ENCODE measurements at regions not wholly inside any gene's neighbourhood (a gene's known extent, or its start where the extent isn't known, plus 50 kb on each side); places are given as distances from the start of the nearest gene placed in this dataset.

DNA sequence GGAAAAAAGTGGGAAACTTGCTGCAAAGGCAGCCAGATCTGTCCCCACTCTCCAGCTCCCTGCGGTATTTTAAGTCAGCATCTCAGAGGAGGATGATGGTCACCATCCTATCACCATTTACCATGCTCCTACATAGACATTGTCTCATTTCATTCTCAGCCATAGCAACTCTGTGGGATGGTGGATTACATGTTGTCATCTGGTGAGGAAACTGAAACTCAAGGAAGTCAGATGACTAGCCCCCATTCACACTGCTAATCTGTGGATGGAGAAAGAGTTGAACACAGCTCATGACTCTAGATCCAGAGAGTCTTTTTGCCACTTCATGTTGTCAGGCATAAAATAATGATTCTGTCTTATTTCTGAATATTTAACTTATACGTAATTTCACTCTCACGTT lies 323.5 kb downstream of the PTTG2 start:
- H3K79me2 ChIP-seq (ENCODE audit: insufficient read depth, low read length), result no peaks in the 10 kb centered on the region
- H4K20me1 ChIP-seq (ENCODE audit: insufficient read depth, low read length), result no peaks in the 10 kb centered on the region
- no peaks in the 10 kb centered on the region for H3K27me3 ChIP-seq (ENCODE audit: insufficient read depth, low read length)
- no peaks in the 10 kb centered on the region for H3K36me3 ChIP-seq (ENCODE audit: insufficient read depth, low read length)
- no peak overlapping the region for H3K9ac ChIP-seq (ENCODE audit: low read length)
- H3F3A ChIP-seq (ENCODE audit: insufficient read depth, low read length), result no peaks in the 10 kb centered on the region
- no peak overlapping the region for H2AFZ ChIP-seq (ENCODE audit: low read length)
- no peak for TF ChIP-seq EZH2 (IDR thresholded peaks at IDR 0.05; ENCODE audit: borderline replicate concordance, low read length)
- TF ChIP-seq, protein P1, sequence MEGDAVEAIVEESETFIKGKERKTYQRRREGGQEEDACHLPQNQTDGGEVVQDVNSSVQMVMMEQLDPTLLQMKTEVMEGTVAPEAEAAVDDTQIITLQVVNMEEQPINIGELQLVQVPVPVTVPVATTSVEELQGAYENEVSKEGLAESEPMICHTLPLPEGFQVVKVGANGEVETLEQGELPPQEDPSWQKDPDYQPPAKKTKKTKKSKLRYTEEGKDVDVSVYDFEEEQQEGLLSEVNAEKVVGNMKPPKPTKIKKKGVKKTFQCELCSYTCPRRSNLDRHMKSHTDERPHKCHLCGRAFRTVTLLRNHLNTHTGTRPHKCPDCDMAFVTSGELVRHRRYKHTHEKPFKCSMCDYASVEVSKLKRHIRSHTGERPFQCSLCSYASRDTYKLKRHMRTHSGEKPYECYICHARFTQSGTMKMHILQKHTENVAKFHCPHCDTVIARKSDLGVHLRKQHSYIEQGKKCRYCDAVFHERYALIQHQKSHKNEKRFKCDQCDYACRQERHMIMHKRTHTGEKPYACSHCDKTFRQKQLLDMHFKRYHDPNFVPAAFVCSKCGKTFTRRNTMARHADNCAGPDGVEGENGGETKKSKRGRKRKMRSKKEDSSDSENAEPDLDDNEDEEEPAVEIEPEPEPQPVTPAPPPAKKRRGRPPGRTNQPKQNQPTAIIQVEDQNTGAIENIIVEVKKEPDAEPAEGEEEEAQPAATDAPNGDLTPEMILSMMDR (IDR thresholded peaks at IDR 0.05; ENCODE audit: low read length), result no peak
- H3K4me3 ChIP-seq (ENCODE audit: low read depth, low read length, poor library complexity, severe bottlenecking), result no peak overlapping the region
- no peak overlapping the region for H3K27ac ChIP-seq (ENCODE audit: low read depth, low read length, poor library complexity, severe bottlenecking)
- H3K4me1 ChIP-seq (ENCODE audit: insufficient read depth, low read length, severe bottlenecking), result no peaks in the 10 kb centered on the region
- H3K9me3 ChIP-seq (ENCODE audit: low read length), result no peaks in the 10 kb centered on the region
- no peak overlapping the region for H3K4me2 ChIP-seq (ENCODE audit: low read length)
- H3K9me2 ChIP-seq (ENCODE audit: low read depth, low read length), result no peaks in the 10 kb centered on the region

DNA sequence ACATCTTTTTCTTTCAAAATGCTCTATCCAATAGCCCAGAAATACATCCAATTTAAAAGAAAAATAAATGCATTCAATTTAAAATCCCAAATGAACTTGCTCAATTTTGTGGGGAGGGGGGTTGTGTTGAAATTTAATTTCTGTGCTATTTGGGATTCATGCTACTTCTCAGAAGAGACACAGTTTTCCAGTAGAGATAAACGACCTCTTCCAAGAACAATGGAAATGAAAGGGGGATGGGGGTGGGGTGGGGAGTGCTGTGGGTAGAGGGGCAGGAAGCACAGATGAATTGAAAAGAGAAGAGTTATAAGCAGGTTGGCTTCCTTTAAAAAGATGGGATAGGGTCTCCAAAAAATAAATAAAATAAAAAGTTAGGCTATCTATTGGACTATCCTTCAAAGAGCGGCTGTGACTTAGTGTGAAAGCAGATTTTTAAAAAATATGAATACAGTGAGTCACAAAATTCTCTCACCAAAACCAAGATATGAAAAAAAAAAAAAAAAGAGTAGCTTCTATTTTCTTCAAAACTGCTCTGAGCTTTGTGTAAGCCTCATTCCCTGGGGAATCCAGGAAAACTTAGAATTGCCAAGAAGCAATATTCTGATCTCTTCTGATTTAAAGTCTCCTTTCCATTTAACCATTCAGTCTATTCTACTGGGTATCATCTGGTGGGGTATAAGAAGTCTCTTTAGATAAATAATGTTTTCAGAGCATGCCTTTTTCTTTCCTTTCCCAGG lies 324.3 kb downstream of the PTTG2 start:
- H3K4me2 ChIP-seq (ENCODE audit: low read length), result no peak overlapping the region
- no peaks in the 10 kb centered on the region for H3F3A ChIP-seq (ENCODE audit: insufficient read depth, low read length)
- H3K79me2 ChIP-seq (ENCODE audit: insufficient read depth, low read length), result no peaks in the 10 kb centered on the region
- no peak overlapping the region for H2AFZ ChIP-seq (ENCODE audit: low read length)
- no peak overlapping the region for H3K4me3 ChIP-seq (ENCODE audit: low read depth, low read length, poor library complexity, severe bottlenecking)
- no peaks in the 10 kb centered on the region for H3K27me3 ChIP-seq (ENCODE audit: insufficient read depth, low read length)
- TF ChIP-seq EZH2 (IDR thresholded peaks at IDR 0.05; ENCODE audit: borderline replicate concordance, low read length), result no peak
- TF ChIP-seq, protein P1 (IDR thresholded peaks at IDR 0.05; ENCODE audit: low read length), result no peak
- no peak overlapping the region for H3K27ac ChIP-seq (ENCODE audit: low read depth, low read length, poor library complexity, severe bottlenecking)
- H3K9me2 ChIP-seq (ENCODE audit: low read depth, low read length), result no peaks in the 10 kb centered on the region
- H3K9me3 ChIP-seq (ENCODE audit: low read length), result no peaks in the 10 kb centered on the region
- H3K36me3 ChIP-seq (ENCODE audit: insufficient read depth, low read length), result no peaks in the 10 kb centered on the region
- H4K20me1 ChIP-seq (ENCODE audit: insufficient read depth, low read length), result no peaks in the 10 kb centered on the region
- no peaks in the 10 kb centered on the region for H3K4me1 ChIP-seq (ENCODE audit: insufficient read depth, low read length, severe bottlenecking)
- H3K9ac ChIP-seq (ENCODE audit: low read length), result no peak overlapping the region

DNA sequence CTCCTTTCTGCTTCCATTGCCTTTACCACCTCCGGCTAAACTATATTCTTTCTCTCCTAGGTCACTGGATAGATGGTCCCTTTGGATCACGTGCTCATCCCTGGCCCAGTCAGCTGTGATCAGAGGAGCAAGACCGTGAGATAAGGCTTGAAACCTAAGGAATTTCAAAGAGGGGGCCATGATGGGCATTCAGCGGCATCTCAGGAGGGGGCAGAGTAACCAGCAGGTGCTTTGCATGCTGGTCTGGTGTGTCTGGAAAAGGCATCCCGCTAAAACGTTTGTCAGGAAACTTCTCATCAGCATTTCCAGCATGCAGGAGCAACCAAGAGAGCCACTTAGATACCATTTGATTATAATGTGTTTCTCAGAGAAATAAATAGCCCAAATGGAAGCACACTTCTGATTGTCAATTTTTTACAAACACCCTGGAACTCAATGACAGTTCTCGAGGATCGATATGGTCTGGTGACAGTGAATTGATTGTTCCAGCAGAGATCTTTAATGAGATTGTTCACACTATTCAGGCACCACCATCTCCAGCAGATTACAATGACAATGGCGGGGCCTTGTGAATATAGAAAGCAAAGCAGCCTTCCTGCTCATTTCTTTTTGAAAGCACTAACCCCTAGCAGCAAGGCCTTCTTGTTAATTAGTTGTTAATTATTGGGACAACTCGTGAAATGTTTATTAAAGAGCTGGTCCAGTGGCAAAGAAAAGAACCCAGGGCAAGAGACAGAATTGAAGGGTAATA lies 327.1 kb downstream of the PTTG2 start:
- H4K20me1 ChIP-seq (ENCODE audit: insufficient read depth, low read length), result no peaks in the 10 kb centered on the region
- no peaks in the 10 kb centered on the region for H3K4me1 ChIP-seq (ENCODE audit: insufficient read depth, low read length, severe bottlenecking)
- H3K9ac ChIP-seq (ENCODE audit: low read length), result no peak overlapping the region
- H3K4me3 ChIP-seq (ENCODE audit: low read depth, low read length, poor library complexity, severe bottlenecking), result no peak overlapping the region
- no peaks in the 10 kb centered on the region for H3K27me3 ChIP-seq (ENCODE audit: insufficient read depth, low read length)
- H3K9me3 ChIP-seq (ENCODE audit: low read length), result no peaks in the 10 kb centered on the region
- TF ChIP-seq, protein P1 (IDR thresholded peaks at IDR 0.05; ENCODE audit: low read length), result no peak
- no peak for TF ChIP-seq EZH2 (IDR thresholded peaks at IDR 0.05; ENCODE audit: borderline replicate concordance, low read length)
- no peak overlapping the region for H3K27ac ChIP-seq (ENCODE audit: low read depth, low read length, poor library complexity, severe bottlenecking)
- no peaks in the 10 kb centered on the region for H3K9me2 ChIP-seq (ENCODE audit: low read depth, low read length)
- no peaks in the 10 kb centered on the region for H3F3A ChIP-seq (ENCODE audit: insufficient read depth, low read length)
- no peaks in the 10 kb centered on the region for H3K36me3 ChIP-seq (ENCODE audit: insufficient read depth, low read length)
- H3K79me2 ChIP-seq (ENCODE audit: insufficient read depth, low read length), result no peaks in the 10 kb centered on the region
- no peak overlapping the region for H3K4me2 ChIP-seq (ENCODE audit: low read length)
- no peak overlapping the region for H2AFZ ChIP-seq (ENCODE audit: low read length)

Data from OCI-LY1 (cell line).